Thoracic aorta (tissue), 2 donors: ENCODE measurements at regions not wholly inside any gene's neighbourhood (a gene's known extent, or its start where the extent isn't known, plus 50 kb on each side); places are given as distances from the start of the nearest gene placed in this dataset.

Experiments used
- ATAC-seq: fragments of 150-250 bp; one replicate; pipeline ENCODE4 v1.8.0; 2017; ENCODE audit warnings: low read depth; ENCODE audit not compliant: insufficient number of reproducible peaks, low FRiP score
- DNase-seq: peaks from one replicate; pipeline ENCODE4 v3.0.0-alpha.2; 2020; ENCODE audit warnings: low spot score
- H3K27ac ChIP-seq, 2 donors: fragments of 200-600 bp; sonication (generic); 1 replicate in 1 of 2; 2 replicates in 1 of 2; pipeline ENCODE4 v1.5.1; 2016; ENCODE audit warnings: mild to moderate bottlenecking in 2 of 2, moderate library complexity in 2 of 2
- H3K27me3 ChIP-seq: fragments of 200-600 bp; sonication (generic); replicated peaks from 2 replicates; pipeline ENCODE4 v1.6.0; 2016; ENCODE audit warnings: mild to moderate bottlenecking; ENCODE audit not compliant: insufficient read depth
- H3K36me3 ChIP-seq: fragments of 200-600 bp; sonication (generic); one replicate; pipeline ENCODE4 v1.5.1; 2016
- H3K4me1 ChIP-seq, 2 donors: fragments of 200-600 bp; sonication (generic); 1 replicate in 1 of 2; 2 replicates in 1 of 2; pipeline versions ENCODE4 v1.5.1 to v1.6.0; 2016; ENCODE audit warnings: low read depth in 2 of 2, mild to moderate bottlenecking in 1 of 2; ENCODE audit not compliant: control insufficient read depth in 1 of 2
- H3K4me3 ChIP-seq: fragments of 200-600 bp; sonication (generic); 2 replicates; pipeline ENCODE4 v1.5.1; 2016; ENCODE audit warnings: mild to moderate bottlenecking
- H3K9me3 ChIP-seq: fragments of 200-600 bp; sonication (generic); 2 replicates; pipeline ENCODE4 v1.5.1; 2016
- CTCF ChIP-seq: fragments of 200-600 bp; sonication (generic); IDR thresholded peaks from one replicate; pipeline ENCODE4 v1.5.1; 2019; ENCODE audit warnings: antibody characterized with exemption

DNA sequence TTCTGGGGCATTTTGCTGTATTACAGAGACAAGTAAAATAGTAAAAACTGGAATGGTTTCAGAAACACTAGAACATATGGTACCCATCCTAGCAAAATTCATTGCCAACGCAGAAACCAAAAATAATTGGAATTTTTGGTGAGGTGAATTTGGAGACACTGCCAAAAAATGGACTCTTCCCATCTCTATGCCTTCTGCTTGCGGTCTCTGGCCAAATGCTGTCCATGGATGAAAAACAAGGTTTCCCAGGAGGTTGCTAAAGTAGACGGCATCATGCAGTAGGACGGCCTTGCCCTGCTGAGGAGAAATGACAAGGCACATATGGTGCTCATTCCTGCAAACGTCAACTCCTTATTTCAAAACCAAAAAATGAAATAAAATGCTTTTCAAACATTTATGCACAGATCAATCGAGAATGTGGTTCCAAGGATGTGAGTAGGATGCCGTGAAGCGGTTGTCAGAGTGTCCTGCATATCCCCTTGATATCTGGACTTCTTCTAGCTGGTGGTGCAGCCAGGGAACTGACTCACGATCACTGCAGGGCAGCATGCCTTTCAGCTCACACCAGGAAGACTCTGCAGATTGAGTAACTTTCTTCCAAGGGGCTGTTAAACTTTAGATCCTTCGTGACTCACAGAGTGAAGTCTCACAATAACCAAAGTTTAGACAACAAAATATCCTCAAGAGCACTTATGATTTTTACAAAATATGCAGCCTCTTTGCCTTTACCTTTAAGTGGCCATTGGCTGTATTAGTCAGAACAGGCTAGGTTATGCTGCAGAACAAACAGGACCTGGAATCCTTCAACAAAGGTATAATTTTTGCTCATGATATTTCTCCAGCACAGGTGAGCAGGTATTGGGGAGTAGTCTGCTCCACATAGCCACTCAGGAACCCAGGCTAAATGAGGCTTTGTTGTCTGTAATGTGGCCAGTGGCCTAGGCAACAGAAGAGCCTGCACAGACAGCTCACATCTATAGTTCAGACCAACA, 149.4 kb upstream of the NDUFV2 start:
- no peak overlapping the region for H3K4me3 ChIP-seq
- ATAC-seq (no peak), DNase-seq (no peak)
- H3K9me3 ChIP-seq = no peaks in the 10 kb centered on the region
- TF ChIP-seq CTCF = no peak
- no peaks in the 10 kb centered on the region for H3K4me1 ChIP-seq
- no peaks in the 10 kb centered on the region for H3K36me3 ChIP-seq
- no peaks in the 10 kb centered on the region for H3K27me3 ChIP-seq
- H3K27ac ChIP-seq = no peak overlapping the region

GRCh38 chr18:8957731-8958130, 144.8 kb upstream of the NDUFV2 start:
- Histone ChIP-seq H3K27me3 (no peaks in the 10 kb centered on the region), H3K4me1 (no peaks in the 10 kb centered on the region), H3K4me3 (no peak overlapping the region), H3K36me3 (no peaks in the 10 kb centered on the region), H3K9me3 (no peaks in the 10 kb centered on the region), H3K27ac (no peak overlapping the region)
- no peak for TF ChIP-seq CTCF
- DNase-seq = no peak
- no peak for ATAC-seq

DNA sequence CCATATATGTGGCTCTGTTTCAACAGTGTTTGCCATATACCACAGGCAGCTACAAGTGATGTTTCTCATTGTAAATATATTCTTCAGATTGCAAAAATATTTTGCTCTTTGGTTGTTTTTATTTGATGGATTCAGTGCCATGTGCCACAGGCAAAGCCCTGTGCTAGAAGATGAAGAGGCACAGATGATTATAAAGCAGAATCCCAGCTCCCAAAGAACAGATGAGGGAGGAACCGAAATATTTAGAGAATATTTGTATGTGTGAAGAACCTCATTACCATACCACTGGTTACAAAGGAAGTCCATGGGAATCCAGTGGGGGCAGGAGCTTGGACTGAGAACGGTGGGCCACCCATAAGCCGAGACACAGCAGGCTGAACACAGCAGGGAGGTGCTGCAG, 143.8 kb upstream of the NDUFV2 start:
- no peak overlapping the region for H3K4me3 ChIP-seq
- H3K4me1 ChIP-seq = no peaks in the 10 kb centered on the region
- DNase-seq (no peak), ATAC-seq (no peak)
- no peaks in the 10 kb centered on the region for H3K27me3 ChIP-seq
- TF ChIP-seq CTCF = no peak
- H3K9me3 ChIP-seq = no peaks in the 10 kb centered on the region
- H3K27ac ChIP-seq = no peak overlapping the region
- no peaks in the 10 kb centered on the region for H3K36me3 ChIP-seq

DNA sequence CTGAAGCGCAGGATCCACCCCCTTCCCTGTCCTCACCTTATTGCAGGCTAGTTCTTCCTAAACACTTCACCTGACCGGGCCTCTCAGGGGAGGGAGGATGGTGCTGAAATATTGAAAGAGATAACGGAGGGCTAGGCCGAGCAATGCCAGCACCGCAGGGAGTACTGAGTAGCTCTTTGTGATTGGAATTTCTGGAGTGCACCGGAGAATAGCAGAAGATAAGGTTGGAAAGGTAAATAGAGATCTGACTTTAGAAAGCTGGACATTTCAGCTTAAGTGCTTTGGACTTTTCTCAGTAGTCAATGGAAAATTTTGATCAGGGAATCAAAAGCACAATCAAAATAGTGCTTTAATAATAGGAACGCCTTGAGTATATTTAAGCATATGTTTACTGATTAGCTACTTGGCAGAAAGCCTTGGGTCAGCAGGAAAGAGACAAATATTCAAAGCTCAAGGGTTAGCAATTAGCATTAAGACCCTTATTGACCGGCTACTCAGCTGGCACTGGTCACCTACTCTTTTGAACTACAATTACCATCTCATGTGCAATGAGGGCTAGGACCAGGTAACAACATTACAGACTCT, 142.9 kb upstream of the NDUFV2 start:
- no peak for TF ChIP-seq CTCF
- Histone ChIP-seq H3K4me1 (no peaks in the 10 kb centered on the region), H3K27me3 (no peaks in the 10 kb centered on the region), H3K9me3 (no peaks in the 10 kb centered on the region), H3K27ac (no peak overlapping the region), H3K4me3 (no peak overlapping the region), H3K36me3 (no peaks in the 10 kb centered on the region)
- no peak for ATAC-seq
- DNase-seq = no peak
